HCT116 (cell line): ENCODE measurements at regions not wholly inside any gene's neighbourhood (a gene's known extent, or its start where the extent isn't known, plus 50 kb on each side); places are given as distances from the start of the nearest gene placed in this dataset.
"Not testable (repeated sequence)": the region's sequence is repeated elsewhere in the genome, so short reads cannot be mapped to it uniquely, and the experiment has no call there.

Experiments
- ATAC-seq: fragments of 200-7000 bp; cut with Tn5 transposase; 2 replicates; pipeline ENCODE4 v1.9.1; 2020; ENCODE audit warnings: mild to moderate bottlenecking, moderate library complexity
- BruUV-seq: library from RNA; stranded (reverse); fragments of 400-500 nt; replicated peaks from 2 replicates; lab custom pipeline; 2021; lab: Mats Ljungman, UMichigan
- CTCF ChIA-PET: fragments of 300-600 bp; sonication (Branson Sonifier 250); formaldehyde crosslinking; loops from one replicate; lab custom pipeline; 2021; ENCODE audit warnings: antibody characterized with exemption; lab: Charles Lee
- POLR2A ChIA-PET: fragments of 300-600, 350-600 bp; sonication (Branson Sonifier 250); formaldehyde crosslinking; loops from one replicate; lab custom pipeline; 2021; ENCODE audit warnings: antibody characterized with exemption; lab: Charles Lee
- RAD21 ChIA-PET, 2 experiments: fragments of 300-600 bp; sonication (Branson Sonifier 250); formaldehyde crosslinking; loops; one replicate each; lab custom pipeline; 2023; ENCODE audit warnings: low total read pairs in 2 of 2; ENCODE audit not compliant: uncharacterized antibody in 2 of 2, unreplicated experiment in 2 of 2, low non-redundant PET in 1 of 2; lab: Charles Lee
- DNase-seq: peaks from one replicate; pipeline ENCODE4 v3.0.0-alpha.2; 2010; ENCODE audit warnings: low read depth, low spot score
- H2AFZ ChIP-seq: fragments of 200-600 bp; shearing (Covaris generic), sonication (generic); 2 replicates; pipeline ENCODE4 v1.6.1; 2017; ENCODE audit warnings: low read depth, mixed run types, mixed read lengths, antibody characterized with exemption, low read length; ENCODE audit not compliant: poor library complexity, severe bottlenecking
- H3K27ac ChIP-seq: 2 replicates; pipeline ENCODE4 v1.5.1; 2012; ENCODE audit warnings: low read depth, low read length
- H3K27me3 ChIP-seq: fragments of 200-600 bp; sonication (generic); 2 replicates; pipeline ENCODE4 v1.6.1; 2016; ENCODE audit warnings: mixed run types, low read length, mixed read lengths; ENCODE audit not compliant: insufficient read depth
- H3K36me3 ChIP-seq, 2 experiments: fragments of 200-500 bp in 1 of 2; fragments of 200-600 bp in 1 of 2; sonication (Bioruptor generic) in 1 of 2; sonication (generic) in 1 of 2; 2 replicates each; pipeline versions ENCODE4 v1.5.1 to v1.6.1; 2014 to 2016; ENCODE audit warnings: low read length in 2 of 2, inconsistent platforms in 1 of 2, mixed read lengths in 1 of 2, mixed run types in 1 of 2; ENCODE audit not compliant: insufficient read depth in 2 of 2, control insufficient read depth in 1 of 2
- H3K4me1 ChIP-seq, 2 experiments: fragments of 200-600 bp in 1 of 2; sonication (generic) in 1 of 2; 2 replicates each; pipeline versions ENCODE4 v1.5.1 to v1.6.1; 2012 to 2017; ENCODE audit warnings: low read length in 2 of 2, inconsistent platforms in 1 of 2, mild to moderate bottlenecking in 1 of 2, mixed read lengths in 1 of 2, mixed run types in 1 of 2, moderate library complexity in 1 of 2; ENCODE audit not compliant: insufficient read depth in 2 of 2, control insufficient read depth in 1 of 2
- H3K4me2 ChIP-seq: fragments of 200-600 bp; sonication (generic); 2 replicates; pipeline ENCODE4 v1.6.1; 2017; ENCODE audit warnings: mixed run types, low read length, mixed read lengths
- H3K4me3 ChIP-seq, 2 experiments: fragments of 200-600 bp in 1 of 2; sonication (generic) in 1 of 2; replicated peaks in 1 of 2; 2 replicates each; pipeline ENCODE4 v1.5.1; 2011 to 2016; ENCODE audit warnings: low read length in 2 of 2, control low read depth in 1 of 2, low read depth in 1 of 2, mild to moderate bottlenecking in 1 of 2, mixed read lengths in 1 of 2, mixed run types in 1 of 2
- H3K79me2 ChIP-seq: fragments of 200-600 bp; sonication (generic); 2 replicates; pipeline ENCODE4 v1.6.1; 2017; ENCODE audit warnings: mild to moderate bottlenecking, mixed run types, low read length, moderate library complexity, mixed read lengths; ENCODE audit not compliant: insufficient read depth
- H3K9ac ChIP-seq: fragments of 200-600 bp; sonication (generic); 2 replicates; pipeline ENCODE4 v1.6.1; 2016; ENCODE audit warnings: low read length, mixed read lengths
- H3K9me2 ChIP-seq: fragments of 200-600 bp; sonication (generic), shearing (Covaris generic); 2 replicates; pipeline ENCODE4 v1.6.1; 2017; ENCODE audit warnings: mixed run types, mild to moderate bottlenecking, moderate library complexity; ENCODE audit not compliant: insufficient read depth
- H3K9me3 ChIP-seq, 2 experiments: fragments of 200-500 bp in 1 of 2; fragments of 200-600 bp in 1 of 2; sonication (Bioruptor generic) in 1 of 2; sonication (generic) in 1 of 2; 2 replicates each; pipeline ENCODE4 v1.6.1; 2014 to 2017; ENCODE audit warnings: low read length in 2 of 2, mixed read lengths in 2 of 2, inconsistent platforms in 1 of 2, low read depth in 1 of 2, mild to moderate bottlenecking in 1 of 2, mixed run types in 1 of 2, moderate library complexity in 1 of 2; ENCODE audit not compliant: control insufficient read depth in 1 of 2, insufficient read depth in 1 of 2
- H4K20me1 ChIP-seq: fragments of 200-600 bp; sonication (generic), shearing (Covaris generic); 2 replicates; pipeline ENCODE4 v1.6.1; 2017; ENCODE audit warnings: mixed run types, mild to moderate bottlenecking, moderate library complexity; ENCODE audit not compliant: insufficient read depth
- CBX3 ChIP-seq: IDR thresholded peaks from 2 replicates; pipeline ENCODE4 v1.6.1; 2012; ENCODE audit warnings: low read depth
- CEBPB ChIP-seq: IDR thresholded peaks from 2 replicates; pipeline ENCODE4 v1.6.1; 2012; ENCODE audit warnings: low read depth
- EGR1 ChIP-seq: IDR thresholded peaks from 2 replicates; pipeline ENCODE4 v1.6.1; 2012; ENCODE audit warnings: low read depth
- MAX ChIP-seq: IDR thresholded peaks from 2 replicates; pipeline ENCODE4 v1.6.1; 2012
- SIN3A ChIP-seq: IDR thresholded peaks from 2 replicates; pipeline ENCODE4 v1.6.1; 2012; ENCODE audit warnings: low read depth
- SP1 ChIP-seq: IDR thresholded peaks from 2 replicates; pipeline ENCODE4 v1.6.1; 2012; ENCODE audit warnings: low read depth
- TCF7L2 ChIP-seq: IDR thresholded peaks from 2 replicates; pipeline ENCODE4 v1.7.0; 2011; ENCODE audit warnings: borderline replicate concordance, inconsistent platforms; ENCODE audit not compliant: insufficient read depth, insufficient read length; ENCODE audit errors: extremely low read depth
- YY1 ChIP-seq: IDR thresholded peaks from 2 replicates; pipeline ENCODE4 v1.6.1; 2011; ENCODE audit warnings: low read length, low read depth, moderate library complexity, mild to moderate bottlenecking; ENCODE audit not compliant: insufficient replicate concordance; ENCODE audit errors: extremely low read depth
- ZNF274 ChIP-seq: fragments of 200-500 bp; sonication (Bioruptor generic); IDR thresholded peaks from 2 replicates; pipeline ENCODE4 v1.6.1; 2014; ENCODE audit warnings: mild to moderate bottlenecking, low read depth, low read length, inconsistent platforms
- intact Hi-C: fragments of 100-400 bp; cut with micrococcal nuclease; formaldehyde crosslinking; loops from 2 replicates; pipeline ENCODE4 v1.10.0; 2022
- TF ChIP-seq, protein P1 (sequence below), 3 experiments: fragments of 200-600 bp in 1 of 3; sonication (generic) in 1 of 3; IDR thresholded peaks in 2 of 3; conservative IDR thresholded peaks in 1 of 3; 2 replicates each; pipeline ENCODE4 v1.5.1; 2012 to 2017; ENCODE audit warnings: low read depth in 2 of 3, low read length in 2 of 3, antibody characterized with exemption in 1 of 3, borderline replicate concordance in 1 of 3, control low read depth in 1 of 3, mild to moderate bottlenecking in 1 of 3, mixed read lengths in 1 of 3, mixed run types in 1 of 3, moderate library complexity in 1 of 3; ENCODE audit not compliant: insufficient read depth in 1 of 3

DNA sequence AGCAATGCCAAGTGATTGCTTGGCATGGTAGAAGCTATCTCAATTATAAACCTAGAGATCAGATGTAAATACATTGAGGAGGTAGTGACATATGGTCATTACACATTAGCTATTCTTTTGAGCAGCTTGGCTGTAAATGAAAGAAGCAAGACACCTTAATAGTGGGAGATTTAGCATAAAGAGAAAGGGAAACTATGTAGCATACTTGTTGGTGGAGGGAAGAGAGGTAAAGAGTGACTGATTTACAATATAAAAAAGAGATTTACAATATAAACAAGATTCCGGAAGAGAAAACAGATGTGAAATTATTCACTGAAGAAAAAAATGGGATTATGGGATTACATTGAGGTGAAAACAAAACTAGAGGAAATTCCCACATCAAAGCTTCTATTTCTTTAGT, 2009.6 kb downstream of the OLFM4 start:
- no peak for ATAC-seq
- BruUV-seq = no TSS peak

DNA sequence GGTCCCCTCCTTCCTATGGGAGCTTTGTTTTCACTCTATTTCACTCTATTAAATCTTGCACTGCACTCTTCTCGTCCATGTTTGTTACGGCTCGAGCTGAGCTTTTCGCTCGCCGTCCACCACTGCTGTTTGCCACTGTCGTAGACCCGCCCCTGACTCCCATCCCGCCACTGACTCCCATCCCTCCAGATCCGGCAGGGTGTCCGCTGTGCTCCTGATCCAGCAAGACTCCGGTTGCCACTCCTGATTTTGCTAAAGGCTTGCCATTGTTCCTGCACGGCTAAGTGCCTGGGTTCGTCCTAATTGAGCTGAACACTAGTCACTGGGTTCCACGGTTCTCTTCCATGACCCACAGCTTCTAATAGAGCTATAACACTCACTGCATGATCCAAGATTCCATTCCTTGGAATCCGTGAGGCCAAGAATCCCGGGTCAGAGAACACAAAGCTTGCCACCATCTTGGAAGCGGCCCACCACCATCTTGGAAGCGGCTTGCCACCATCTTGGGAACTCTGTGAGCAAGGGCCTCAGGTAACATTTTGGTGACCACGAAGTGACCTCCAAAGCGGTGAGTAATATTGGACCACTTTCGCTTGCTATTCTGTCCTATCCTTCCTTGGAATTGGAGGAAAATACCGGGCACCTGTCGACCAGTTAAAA, 2025.4 kb downstream of the OLFM4 start:
- H3K36me3 ChIP-seq, CTCF ChIA-PET, H3K4me1 ChIP-seq, H3K4me3 ChIP-seq, H3K79me2 ChIP-seq, H3K9me2 ChIP-seq, H3K27ac ChIP-seq, intact Hi-C loops, BruUV-seq, H3K9ac ChIP-seq, H4K20me1 ChIP-seq, POLR2A ChIA-PET, RAD21 ChIA-PET, ATAC-seq, H3K27me3 ChIP-seq, H3K9me3 ChIP-seq, DNase-seq, H3K4me2 ChIP-seq, H2AFZ ChIP-seq: not testable (repeated sequence)

More for the DNA sequence above, 2009.6 kb downstream of the OLFM4 start:
- TF ChIP-seq SIN3A (no peak), SP1 (no peak), CBX3 (no peak), CEBPB (no peak), TCF7L2 (no peak), MAX (no peak), EGR1 (no peak), YY1 (no peak), ZNF274 (no peak)
- TF ChIP-seq, protein P1, sequence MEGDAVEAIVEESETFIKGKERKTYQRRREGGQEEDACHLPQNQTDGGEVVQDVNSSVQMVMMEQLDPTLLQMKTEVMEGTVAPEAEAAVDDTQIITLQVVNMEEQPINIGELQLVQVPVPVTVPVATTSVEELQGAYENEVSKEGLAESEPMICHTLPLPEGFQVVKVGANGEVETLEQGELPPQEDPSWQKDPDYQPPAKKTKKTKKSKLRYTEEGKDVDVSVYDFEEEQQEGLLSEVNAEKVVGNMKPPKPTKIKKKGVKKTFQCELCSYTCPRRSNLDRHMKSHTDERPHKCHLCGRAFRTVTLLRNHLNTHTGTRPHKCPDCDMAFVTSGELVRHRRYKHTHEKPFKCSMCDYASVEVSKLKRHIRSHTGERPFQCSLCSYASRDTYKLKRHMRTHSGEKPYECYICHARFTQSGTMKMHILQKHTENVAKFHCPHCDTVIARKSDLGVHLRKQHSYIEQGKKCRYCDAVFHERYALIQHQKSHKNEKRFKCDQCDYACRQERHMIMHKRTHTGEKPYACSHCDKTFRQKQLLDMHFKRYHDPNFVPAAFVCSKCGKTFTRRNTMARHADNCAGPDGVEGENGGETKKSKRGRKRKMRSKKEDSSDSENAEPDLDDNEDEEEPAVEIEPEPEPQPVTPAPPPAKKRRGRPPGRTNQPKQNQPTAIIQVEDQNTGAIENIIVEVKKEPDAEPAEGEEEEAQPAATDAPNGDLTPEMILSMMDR (IDR thresholded peaks at IDR 0.05 in 2 of 3, conservative IDR thresholded peaks at IDR 0.05 in 1 of 3; ENCODE audit: borderline replicate concordance in 1 of 3, insufficient read depth in 1 of 3, low read depth in 2 of 3, low read length in 2 of 3) = no peak
- TF ChIP-seq, all 23 proteins: peak for 0
- H3K4me1 ChIP-seq = no peaks in the 10 kb centered on the region
- CTCF ChIA-PET = no interaction called here
- no peaks in the 10 kb centered on the region for H3K79me2 ChIP-seq
- H3K36me3 ChIP-seq = no peaks in the 10 kb centered on the region
- RAD21 ChIA-PET = no interaction called here
- intact Hi-C loops = no loop called here
- no peaks in the 10 kb centered on the region for H4K20me1 ChIP-seq
- H3K27me3 ChIP-seq = no peaks in the 10 kb centered on the region
- no peaks in the 10 kb centered on the region for H3K9me2 ChIP-seq
- no peak overlapping the region for H3K4me3 ChIP-seq
- no peak overlapping the region for H2AFZ ChIP-seq
- H3K9ac ChIP-seq = no peak overlapping the region
- POLR2A ChIA-PET = no interaction called here
- no peak for DNase-seq
- H3K4me2 ChIP-seq = no peak overlapping the region
- peaks cover 8 to 11% of the 10 kb centered on the region in 2 experiments; a peak in 2 of 4 replicates for H3K9me3 ChIP-seq
- no peak overlapping the region for H3K27ac ChIP-seq

- CTCF ChIA-PET, BruUV-seq, H3K79me2 ChIP-seq, H2AFZ ChIP-seq, H3K4me1 ChIP-seq, H3K4me3 ChIP-seq, H3K9me2 ChIP-seq, H3K27me3 ChIP-seq, intact Hi-C loops, H4K20me1 ChIP-seq, POLR2A ChIA-PET, H3K9me3 ChIP-seq, H3K4me2 ChIP-seq, DNase-seq, H3K27ac ChIP-seq, RAD21 ChIA-PET, ATAC-seq, H3K9ac ChIP-seq, H3K36me3 ChIP-seq: not testable (repeated sequence)
Observed at GRCh38 chr13:55055666-55056065, 2027.1 kb downstream of the OLFM4 start.
